ENCODE measurements at regions not wholly inside any gene's neighbourhood (a gene's known extent, or its start where the extent isn't known, plus 50 kb on each side); places are given as distances from the start of the nearest gene placed in this dataset.

- TF ChIP-seq, protein P1, sequence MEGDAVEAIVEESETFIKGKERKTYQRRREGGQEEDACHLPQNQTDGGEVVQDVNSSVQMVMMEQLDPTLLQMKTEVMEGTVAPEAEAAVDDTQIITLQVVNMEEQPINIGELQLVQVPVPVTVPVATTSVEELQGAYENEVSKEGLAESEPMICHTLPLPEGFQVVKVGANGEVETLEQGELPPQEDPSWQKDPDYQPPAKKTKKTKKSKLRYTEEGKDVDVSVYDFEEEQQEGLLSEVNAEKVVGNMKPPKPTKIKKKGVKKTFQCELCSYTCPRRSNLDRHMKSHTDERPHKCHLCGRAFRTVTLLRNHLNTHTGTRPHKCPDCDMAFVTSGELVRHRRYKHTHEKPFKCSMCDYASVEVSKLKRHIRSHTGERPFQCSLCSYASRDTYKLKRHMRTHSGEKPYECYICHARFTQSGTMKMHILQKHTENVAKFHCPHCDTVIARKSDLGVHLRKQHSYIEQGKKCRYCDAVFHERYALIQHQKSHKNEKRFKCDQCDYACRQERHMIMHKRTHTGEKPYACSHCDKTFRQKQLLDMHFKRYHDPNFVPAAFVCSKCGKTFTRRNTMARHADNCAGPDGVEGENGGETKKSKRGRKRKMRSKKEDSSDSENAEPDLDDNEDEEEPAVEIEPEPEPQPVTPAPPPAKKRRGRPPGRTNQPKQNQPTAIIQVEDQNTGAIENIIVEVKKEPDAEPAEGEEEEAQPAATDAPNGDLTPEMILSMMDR (IDR thresholded peaks at IDR 0.05; ENCODE audit: low read depth, low read length), result no peak
- TF ChIP-seq, protein P2, sequence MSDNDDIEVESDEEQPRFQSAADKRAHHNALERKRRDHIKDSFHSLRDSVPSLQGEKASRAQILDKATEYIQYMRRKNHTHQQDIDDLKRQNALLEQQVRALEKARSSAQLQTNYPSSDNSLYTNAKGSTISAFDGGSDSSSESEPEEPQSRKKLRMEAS (IDR thresholded peaks at IDR 0.05; ENCODE audit: low read depth, low read length), result no peak
- TF ChIP-seq POLR2A (IDR thresholded peaks at IDR 0.05; ENCODE audit: extremely low read depth, insufficient read length) (no peak), MYC (IDR thresholded peaks at IDR 0.05; ENCODE audit: low read depth, low read length) (no peak)
- no peak overlapping the region for H3K4me3 ChIP-seq (ENCODE audit: low read depth, low read length)
- DNase-seq (ENCODE audit: low read depth), result no peak
These were observed 200.8 kb upstream of the ZC3H12C start for GRCh38 chr11:109892321-109892794.

DNA sequence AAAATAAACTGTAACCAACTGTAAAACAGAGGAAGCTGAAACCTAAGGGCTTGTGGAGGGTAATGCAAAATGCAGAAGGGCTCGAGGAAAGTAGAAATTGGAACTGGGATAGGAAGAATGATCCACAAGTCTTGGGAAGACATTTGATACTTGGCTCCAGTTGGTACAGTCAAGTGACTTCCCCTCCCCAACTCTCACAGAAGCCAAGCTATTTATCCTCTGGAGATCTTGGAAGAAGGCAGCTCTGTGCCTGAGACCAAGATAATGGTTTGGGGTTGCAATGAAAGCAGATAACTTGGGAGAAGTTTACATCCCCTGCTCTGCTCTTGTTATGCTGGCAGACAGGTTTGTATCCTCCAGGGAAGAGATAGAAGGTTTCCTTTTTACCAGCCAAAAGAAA lies 198.9 kb upstream of the ZC3H12C start:
- no peak overlapping the region for H3K4me3 ChIP-seq (ENCODE audit: low read depth, low read length)
- TF ChIP-seq, protein P2 (IDR thresholded peaks at IDR 0.05; ENCODE audit: low read depth, low read length), result no peak
- TF ChIP-seq MYC (IDR thresholded peaks at IDR 0.05; ENCODE audit: low read depth, low read length) (no peak), POLR2A (IDR thresholded peaks at IDR 0.05; ENCODE audit: extremely low read depth, insufficient read length) (no peak)
- TF ChIP-seq, protein P1 (IDR thresholded peaks at IDR 0.05; ENCODE audit: low read depth, low read length), result no peak
- no peak for DNase-seq (ENCODE audit: low read depth)

- DNase-seq (ENCODE audit: low read depth), result no peak
- TF ChIP-seq, protein P2 (IDR thresholded peaks at IDR 0.05; ENCODE audit: low read depth, low read length), result no peak
- TF ChIP-seq MYC (IDR thresholded peaks at IDR 0.05; ENCODE audit: low read depth, low read length), result no peak
- TF ChIP-seq, protein P1 (IDR thresholded peaks at IDR 0.05; ENCODE audit: low read depth, low read length), result no peak
- TF ChIP-seq POLR2A (IDR thresholded peaks at IDR 0.05; ENCODE audit: extremely low read depth, insufficient read length), result no peak
- H3K4me3 ChIP-seq (ENCODE audit: low read depth, low read length), result no peak overlapping the region
These were observed 194.6 kb upstream of the ZC3H12C start for GRCh38 chr11:109898592-109898991.

GRCh38 chr11:109902764-109903433 lies 190.3 kb upstream of the ZC3H12C start:
- no peak overlapping the region for H3K4me3 ChIP-seq (ENCODE audit: low read depth, low read length)
- no peak for DNase-seq (ENCODE audit: low read depth)
- TF ChIP-seq, protein P1 (IDR thresholded peaks at IDR 0.05; ENCODE audit: low read depth, low read length), result no peak
- TF ChIP-seq MYC (IDR thresholded peaks at IDR 0.05; ENCODE audit: low read depth, low read length) (no peak), POLR2A (IDR thresholded peaks at IDR 0.05; ENCODE audit: extremely low read depth, insufficient read length) (no peak)
- TF ChIP-seq, protein P2 (IDR thresholded peaks at IDR 0.05; ENCODE audit: low read depth, low read length), result no peak

- H3K4me3 ChIP-seq (ENCODE audit: low read depth, low read length), result no peak overlapping the region
- no peak for TF ChIP-seq POLR2A (IDR thresholded peaks at IDR 0.05; ENCODE audit: extremely low read depth, insufficient read length)
- TF ChIP-seq, protein P2 (IDR thresholded peaks at IDR 0.05; ENCODE audit: low read depth, low read length), result no peak
- no peak for DNase-seq (ENCODE audit: low read depth)
These were observed 181.7 kb upstream of the ZC3H12C start for GRCh38 chr11:109911488-109911887.

DNA sequence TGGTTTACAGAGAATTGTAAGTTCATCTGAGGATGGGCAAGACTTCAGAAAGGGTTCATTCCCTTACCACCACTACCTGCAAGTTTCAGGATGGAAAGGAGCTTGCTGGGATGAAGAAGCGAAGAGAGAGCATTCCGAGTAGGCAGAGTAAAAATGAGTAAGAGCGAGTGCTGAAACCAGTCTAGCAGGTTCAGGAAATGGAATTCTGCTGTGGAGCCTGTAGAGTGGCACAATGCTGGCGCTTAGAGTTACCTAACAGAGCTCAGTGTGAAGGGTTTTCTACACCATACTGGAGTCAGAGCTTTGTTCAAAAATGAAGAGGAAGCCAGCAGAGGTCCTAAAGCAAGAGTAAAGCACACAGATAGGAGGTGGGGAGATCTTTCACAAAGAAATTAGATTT lies 179.2 kb upstream of the ZC3H12C start:
- no peak for DNase-seq (ENCODE audit: low read depth)
- TF ChIP-seq POLR2A (IDR thresholded peaks at IDR 0.05; ENCODE audit: extremely low read depth, insufficient read length), result no peak
- TF ChIP-seq MYC (IDR thresholded peaks at IDR 0.05; ENCODE audit: low read depth, low read length), result no peak
- TF ChIP-seq, protein P1 (IDR thresholded peaks at IDR 0.05; ENCODE audit: low read depth, low read length), result no peak
- TF ChIP-seq, protein P2 (IDR thresholded peaks at IDR 0.05; ENCODE audit: low read depth, low read length), result no peak
- no peak overlapping the region for H3K4me3 ChIP-seq (ENCODE audit: low read depth, low read length)
